GM21786 (cell line): ENCODE measurements at regions not wholly inside any gene's neighbourhood (a gene's known extent, or its start where the extent isn't known, plus 50 kb on each side); places are given as distances from the start of the nearest gene placed in this dataset.
"Not testable (repeated sequence)": the region's sequence is repeated elsewhere in the genome, so short reads cannot be mapped to it uniquely, and the experiment has no call there.

Experiments
- ATAC-seq: cut with Tn5 transposase; IDR thresholded peaks from one replicate; pipeline ENCODE4 v1.9.1; 2021; ENCODE audit not compliant: unreplicated experiment

- ATAC-seq: no peak
These were observed 773.4 kb downstream of the EFNB2 start for GRCh38 chr13:105762096-105762495.

- no peak for ATAC-seq
These were observed 776.3 kb downstream of the EFNB2 start for GRCh38 chr13:105758918-105759860.

- ATAC-seq: no peak
These were observed 794.7 kb downstream of the EFNB2 start for GRCh38 chr13:105740739-105741138.

GRCh38 chr13:105737688-105738087 lies 797.8 kb downstream of the EFNB2 start:
- no peak for ATAC-seq

GRCh38 chr13:105735281-105735680 lies 800.2 kb downstream of the EFNB2 start:
- ATAC-seq: no peak

GRCh38 chr13:105732806-105733529 lies 802.5 kb downstream of the EFNB2 start:
- ATAC-seq: no peak

GRCh38 chr13:105725887-105726286 lies 809.6 kb downstream of the EFNB2 start:
- ATAC-seq: no peak

- no peak for ATAC-seq
These were observed 814.4 kb downstream of the EFNB2 start for GRCh38 chr13:105721016-105721415.

GRCh38 chr13:105719859-105720258 lies 815.6 kb downstream of the EFNB2 start:
- no peak for ATAC-seq

GRCh38 chr13:105709181-105709580 lies 826.3 kb downstream of the EFNB2 start:
- no peak for ATAC-seq

- no peak for ATAC-seq
These were observed 831.6 kb downstream of the EFNB2 start for GRCh38 chr13:105703843-105704242.

GRCh38 chr13:105702441-105702840 lies 833.0 kb downstream of the EFNB2 start:
- ATAC-seq: no peak

GRCh38 chr13:105692769-105693168 lies 842.7 kb downstream of the EFNB2 start:
- no peak for ATAC-seq

GRCh38 chr13:105684216-105684615 lies 851.2 kb downstream of the EFNB2 start:
- ATAC-seq: no peak

GRCh38 chr13:105679838-105680237 lies 855.6 kb downstream of the EFNB2 start:
- ATAC-seq: no peak

GRCh38 chr13:105678072-105678471 lies 857.4 kb downstream of the EFNB2 start:
- ATAC-seq: no peak

- no peak for ATAC-seq
These were observed 862.6 kb downstream of the EFNB2 start for GRCh38 chr13:105672881-105673280.

GRCh38 chr13:105671131-105671530 lies 864.3 kb downstream of the EFNB2 start:
- ATAC-seq: not testable (repeated sequence)

GRCh38 chr13:105670179-105670990 lies 865.1 kb downstream of the EFNB2 start:
- ATAC-seq: peak; percentile 41

GRCh38 chr13:105665284-105665683 lies 870.2 kb downstream of the EFNB2 start:
- no peak for ATAC-seq

GRCh38 chr13:105663182-105663581 lies 872.3 kb downstream of the EFNB2 start:
- ATAC-seq: no peak
